H9 (cell line): ENCODE measurements at regions not wholly inside any gene's neighbourhood (a gene's known extent, or its start where the extent isn't known, plus 50 kb on each side); places are given as distances from the start of the nearest gene placed in this dataset.

Experiments used
- DNase-seq: peaks from one replicate; pipeline ENCODE4 v3.0.0-alpha.2; 2017
- H2AFZ ChIP-seq: one replicate; pipeline ENCODE4 v1.6.1; 2013; ENCODE audit warnings: mild to moderate bottlenecking, low read length, control low read depth, moderate library complexity
- H2AK5ac ChIP-seq: 2 replicates; pipeline ENCODE4 v1.6.1; 2013; ENCODE audit warnings: low read length, control low read depth, mixed read lengths; ENCODE audit not compliant: insufficient read length
- H2BK120ac ChIP-seq: one replicate; pipeline ENCODE4 v1.6.1; 2013; ENCODE audit warnings: low read depth, mild to moderate bottlenecking, low read length, control low read depth, inconsistent platforms; ENCODE audit not compliant: poor library complexity, severe bottlenecking
- H2BK12ac ChIP-seq: 2 replicates; pipeline ENCODE4 v1.6.1; 2013; ENCODE audit warnings: low read length, control low read depth, mixed read lengths, low read depth; ENCODE audit not compliant: insufficient read length
- H2BK15ac ChIP-seq: 2 replicates; pipeline ENCODE4 v1.6.1; 2013; ENCODE audit warnings: low read depth, low read length, control low read depth
- H2BK20ac ChIP-seq: one replicate; pipeline ENCODE4 v1.6.1; 2013; ENCODE audit warnings: low read depth, mild to moderate bottlenecking, low read length, control low read depth, inconsistent platforms; ENCODE audit not compliant: poor library complexity, severe bottlenecking
- H2BK5ac ChIP-seq: 2 replicates; pipeline ENCODE4 v1.6.1; 2013; ENCODE audit warnings: low read length, control low read depth, mixed read lengths; ENCODE audit not compliant: insufficient read length
- H3K14ac ChIP-seq: 2 replicates; pipeline ENCODE4 v1.6.1; 2013; ENCODE audit warnings: low read length, control low read depth; ENCODE audit not compliant: insufficient read depth
- H3K18ac ChIP-seq: 2 replicates; pipeline ENCODE4 v1.6.1; 2013; ENCODE audit warnings: low read depth, mild to moderate bottlenecking, mixed read lengths, low read length, control low read depth; ENCODE audit not compliant: insufficient read length
- H3K23ac ChIP-seq: 2 replicates; pipeline ENCODE4 v1.6.1; 2013; ENCODE audit warnings: low read length, control low read depth, mixed read lengths, low read depth; ENCODE audit not compliant: insufficient read length
- H3K23me2 ChIP-seq: 2 replicates; pipeline ENCODE4 v1.6.1; 2013; ENCODE audit warnings: low read depth, mild to moderate bottlenecking, mixed read lengths, low read length, control low read depth; ENCODE audit not compliant: insufficient read length, poor library complexity, severe bottlenecking
- H3K27ac ChIP-seq: 2 replicates; pipeline ENCODE4 v1.5.1; 2013; ENCODE audit warnings: low read length, control low read depth, mixed read lengths, low read depth; ENCODE audit not compliant: insufficient read length
- H3K27me3 ChIP-seq: 2 replicates; pipeline ENCODE4 v1.6.1; 2013; ENCODE audit warnings: low read length, control low read depth, inconsistent platforms; ENCODE audit not compliant: insufficient read depth
- H3K4ac ChIP-seq: 2 replicates; pipeline ENCODE4 v1.6.1; 2013; ENCODE audit warnings: low read depth, mild to moderate bottlenecking, control low read depth, inconsistent platforms, low read length, moderate library complexity
- H3K4me1 ChIP-seq: 2 replicates; pipeline ENCODE4 v1.6.1; 2013; ENCODE audit warnings: low read length, control low read depth, inconsistent platforms; ENCODE audit not compliant: insufficient read depth
- H3K4me2 ChIP-seq: 2 replicates; pipeline ENCODE4 v1.6.1; 2013; ENCODE audit warnings: low read length, control low read depth, mixed read lengths; ENCODE audit not compliant: insufficient read length, insufficient read depth
- H3K56ac ChIP-seq: 2 replicates; pipeline ENCODE4 v1.6.1; 2013; ENCODE audit warnings: low read depth, mild to moderate bottlenecking, mixed read lengths, low read length, control low read depth; ENCODE audit not compliant: insufficient read length
- H3K79me1 ChIP-seq: 2 replicates; pipeline ENCODE4 v1.6.1; 2013; ENCODE audit warnings: low read depth, mild to moderate bottlenecking, moderate library complexity, low read length, control low read depth, inconsistent platforms; ENCODE audit not compliant: insufficient read depth, poor library complexity, severe bottlenecking
- H3K79me2 ChIP-seq: 2 replicates; pipeline ENCODE4 v1.6.1; 2013; ENCODE audit warnings: low read length, control low read depth, inconsistent platforms; ENCODE audit not compliant: insufficient read depth
- H3K9ac ChIP-seq: 2 replicates; pipeline ENCODE4 v1.6.1; 2013; ENCODE audit warnings: low read length, control low read depth, mixed read lengths; ENCODE audit not compliant: insufficient read length; ENCODE audit errors: extremely low read depth
- H3K9me3 ChIP-seq: one replicate; pipeline ENCODE4 v1.6.1; 2013; ENCODE audit warnings: low read depth, low read length, inconsistent platforms; ENCODE audit not compliant: control insufficient read depth
- H3T11ph ChIP-seq: one replicate; pipeline ENCODE4 v1.6.1; 2013; ENCODE audit warnings: mild to moderate bottlenecking, low read length, control low read depth, inconsistent platforms
- H4K20me1 ChIP-seq: one replicate; pipeline ENCODE4 v1.6.1; 2013; ENCODE audit not compliant: control insufficient read depth, insufficient read length, insufficient read depth
- H4K5ac ChIP-seq: 2 replicates; pipeline ENCODE4 v1.6.1; 2013; ENCODE audit warnings: low read depth, mild to moderate bottlenecking, mixed read lengths, low read length, control low read depth; ENCODE audit not compliant: insufficient read length
- H4K8ac ChIP-seq: replicated peaks from 2 replicates; pipeline ENCODE4 v1.6.1; 2013; ENCODE audit warnings: low read length, control low read depth, mixed read lengths, low read depth; ENCODE audit not compliant: insufficient read length
- H4K91ac ChIP-seq: 2 replicates; pipeline ENCODE4 v1.6.1; 2013; ENCODE audit warnings: low read depth, mild to moderate bottlenecking, moderate library complexity, mixed read lengths, low read length, control low read depth; ENCODE audit not compliant: insufficient read length
- H3K27ac Mint-ChIP-seq, 3 experiments: 2 replicates in 2 of 3; 3 replicates in 1 of 3; pipeline ENCODE4 v1.8.0; 2020 to 2021; ENCODE audit warnings: mixed read lengths in 3 of 3, mild to moderate bottlenecking in 1 of 3, moderate library complexity in 1 of 3
- H3K27me3 Mint-ChIP-seq: 2 replicates; pipeline ENCODE4 v1.8.0; 2021; ENCODE audit warnings: low read depth, mild to moderate bottlenecking, moderate library complexity, mixed read lengths
- H3K36me3 Mint-ChIP-seq, 3 experiments: 2 replicates in 2 of 3; 3 replicates in 1 of 3; pipeline ENCODE4 v1.8.0; 2020 to 2021; ENCODE audit warnings: low read depth in 3 of 3, mixed read lengths in 3 of 3; ENCODE audit not compliant: insufficient read depth in 1 of 3
- H3K4me1 Mint-ChIP-seq, 2 experiments: 2 replicates each; pipeline ENCODE4 v1.8.0; 2020; ENCODE audit warnings: mixed read lengths in 2 of 2
- H3K4me3 Mint-ChIP-seq, 2 experiments: 2 replicates in 1 of 2; 3 replicates in 1 of 2; pipeline ENCODE4 v1.8.0; 2020 to 2021; ENCODE audit warnings: mild to moderate bottlenecking in 2 of 2, mixed read lengths in 2 of 2, moderate library complexity in 1 of 2
- H3K9me3 Mint-ChIP-seq, 2 experiments: 2 replicates in 1 of 2; 3 replicates in 1 of 2; pipeline ENCODE4 v1.8.0; 2020; ENCODE audit warnings: mild to moderate bottlenecking in 2 of 2, mixed read lengths in 2 of 2, moderate library complexity in 1 of 2
- WGBS: extraction: QIAGEN DNeasy Blood & Tissue Kit; methylation state at CpG from one replicate; pipeline ENCODE4 v1.1.7; 2013; ENCODE audit warnings: missing lambda C conversion rate, low lambda C conversion rate, mixed read lengths; ENCODE audit not compliant: insufficient read length; ENCODE audit errors: extremely low coverage; 5-methylcytosine and 5-hydroxymethylcytosine counted together
- TF ChIP-seq, protein P1 (sequence below): fragments of 200-600 bp; sonication (generic); conservative IDR thresholded peaks from 3 replicates; pipeline ENCODE4 v1.8.0; 2021; ENCODE audit warnings: antibody characterized with exemption, mild to moderate bottlenecking

- Histone ChIP-seq H3K9me3 (peaks cover 5% of the 10 kb centered on the region), H2BK5ac (no peak overlapping the region), H3K4ac (no peak overlapping the region), H3K27ac (no peak overlapping the region), H4K91ac (no peak overlapping the region), H3K4me2 (no peak overlapping the region), H3K18ac (no peak overlapping the region), H3K23me2 (no peaks in the 10 kb centered on the region), H3K23ac (no peak overlapping the region), H2BK120ac (no peak overlapping the region), H4K5ac (no peak overlapping the region), H4K8ac (no peak overlapping the region), H2BK20ac (no peak overlapping the region), H4K20me1 (no peaks in the 10 kb centered on the region), H2BK12ac (no peak overlapping the region), H3K27me3 (no peaks in the 10 kb centered on the region), H3K9ac (no peak overlapping the region), H3K4me1 (no peaks in the 10 kb centered on the region), H3T11ph (no peak overlapping the region), H2AK5ac (no peak overlapping the region), H3K56ac (no peak overlapping the region), H3K14ac (0 out of 2 replicates have a peak overlapping the region, but pooled peaks have one; percentile 53), H2BK15ac (no peak overlapping the region), H3K79me1 (no peaks in the 10 kb centered on the region), H3K79me2 (no peaks in the 10 kb centered on the region), H2AFZ (no peak overlapping the region)
- H3K27ac Mint-ChIP-seq = no peak overlapping the region
- H3K27me3 Mint-ChIP-seq = no peaks in the 10 kb centered on the region
- peaks cover 10 to 16% of the 10 kb centered on the region in 2 experiments for H3K9me3 Mint-ChIP-seq
- WGBS = no CpG with 5 or more reads among the region's 7 CpGs
- peaks cover 4 to 8% (median 6%) of the 10 kb centered on the region in 3 experiments for H3K36me3 Mint-ChIP-seq
- DNase-seq = no peak
- H3K4me3 Mint-ChIP-seq = no peak overlapping the region
- TF ChIP-seq, protein P1, sequence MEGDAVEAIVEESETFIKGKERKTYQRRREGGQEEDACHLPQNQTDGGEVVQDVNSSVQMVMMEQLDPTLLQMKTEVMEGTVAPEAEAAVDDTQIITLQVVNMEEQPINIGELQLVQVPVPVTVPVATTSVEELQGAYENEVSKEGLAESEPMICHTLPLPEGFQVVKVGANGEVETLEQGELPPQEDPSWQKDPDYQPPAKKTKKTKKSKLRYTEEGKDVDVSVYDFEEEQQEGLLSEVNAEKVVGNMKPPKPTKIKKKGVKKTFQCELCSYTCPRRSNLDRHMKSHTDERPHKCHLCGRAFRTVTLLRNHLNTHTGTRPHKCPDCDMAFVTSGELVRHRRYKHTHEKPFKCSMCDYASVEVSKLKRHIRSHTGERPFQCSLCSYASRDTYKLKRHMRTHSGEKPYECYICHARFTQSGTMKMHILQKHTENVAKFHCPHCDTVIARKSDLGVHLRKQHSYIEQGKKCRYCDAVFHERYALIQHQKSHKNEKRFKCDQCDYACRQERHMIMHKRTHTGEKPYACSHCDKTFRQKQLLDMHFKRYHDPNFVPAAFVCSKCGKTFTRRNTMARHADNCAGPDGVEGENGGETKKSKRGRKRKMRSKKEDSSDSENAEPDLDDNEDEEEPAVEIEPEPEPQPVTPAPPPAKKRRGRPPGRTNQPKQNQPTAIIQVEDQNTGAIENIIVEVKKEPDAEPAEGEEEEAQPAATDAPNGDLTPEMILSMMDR = no peak
- H3K4me1 Mint-ChIP-seq = peaks cover 1 to 5% of the 10 kb centered on the region in 2 experiments
Measured at GRCh38 chr2:195438692-195439091, 218.3 kb upstream of the SLC39A10 start.
